ENCODE measurements at regions not wholly inside any gene's neighbourhood (a gene's known extent, or its start where the extent isn't known, plus 50 kb on each side); places are given as distances from the start of the nearest gene placed in this dataset.

- H3K4me1 ChIP-seq: no peaks in the 10 kb centered on the region
- DNase-seq: no peak
- H3K27me3 ChIP-seq: no peaks in the 10 kb centered on the region
- no peak overlapping the region for H3K4me3 ChIP-seq
- no peaks in the 10 kb centered on the region for H3K36me3 ChIP-seq
- WGBS, 2 donors: 82 to 88% methylated on average over 5 of the region's 5 CpGs
- H3K9me3 ChIP-seq: no peaks in the 10 kb centered on the region
- intact Hi-C loops (cut with DNase I): no loop called here
- TF ChIP-seq POLR2A (IDR thresholded peaks at IDR 0.05): no peak
- TF ChIP-seq EP300 (IDR thresholded peaks at IDR 0.05): no peak
- H3K27ac ChIP-seq: no peak overlapping the region
Measured at GRCh38 chr18:72433756-72434155, 110.4 kb downstream of the CBLN2 start.

DNA sequence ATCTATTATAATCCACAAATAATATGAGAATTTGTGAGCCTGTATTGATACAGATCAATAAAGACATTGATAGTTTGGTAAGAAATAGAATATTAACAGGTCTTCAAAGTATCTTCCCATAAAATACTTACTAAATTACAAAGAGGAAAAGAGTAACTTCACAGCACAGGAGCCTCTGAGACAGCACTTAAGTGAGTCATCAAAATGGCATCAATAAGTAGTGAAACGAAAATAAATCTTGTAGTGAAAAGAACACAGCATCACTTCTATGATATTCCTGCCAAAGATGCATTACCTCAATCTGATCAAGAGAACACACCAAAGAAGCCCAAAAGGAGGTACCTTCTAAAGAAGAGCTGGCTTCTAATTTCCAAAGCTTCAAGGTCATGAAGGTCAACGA lies 116.4 kb downstream of the CBLN2 start:
- H3K27ac ChIP-seq: no peak overlapping the region
- TF ChIP-seq POLR2AphosphoS5 (IDR thresholded peaks at IDR 0.05): no peak
- TF ChIP-seq, protein P1, sequence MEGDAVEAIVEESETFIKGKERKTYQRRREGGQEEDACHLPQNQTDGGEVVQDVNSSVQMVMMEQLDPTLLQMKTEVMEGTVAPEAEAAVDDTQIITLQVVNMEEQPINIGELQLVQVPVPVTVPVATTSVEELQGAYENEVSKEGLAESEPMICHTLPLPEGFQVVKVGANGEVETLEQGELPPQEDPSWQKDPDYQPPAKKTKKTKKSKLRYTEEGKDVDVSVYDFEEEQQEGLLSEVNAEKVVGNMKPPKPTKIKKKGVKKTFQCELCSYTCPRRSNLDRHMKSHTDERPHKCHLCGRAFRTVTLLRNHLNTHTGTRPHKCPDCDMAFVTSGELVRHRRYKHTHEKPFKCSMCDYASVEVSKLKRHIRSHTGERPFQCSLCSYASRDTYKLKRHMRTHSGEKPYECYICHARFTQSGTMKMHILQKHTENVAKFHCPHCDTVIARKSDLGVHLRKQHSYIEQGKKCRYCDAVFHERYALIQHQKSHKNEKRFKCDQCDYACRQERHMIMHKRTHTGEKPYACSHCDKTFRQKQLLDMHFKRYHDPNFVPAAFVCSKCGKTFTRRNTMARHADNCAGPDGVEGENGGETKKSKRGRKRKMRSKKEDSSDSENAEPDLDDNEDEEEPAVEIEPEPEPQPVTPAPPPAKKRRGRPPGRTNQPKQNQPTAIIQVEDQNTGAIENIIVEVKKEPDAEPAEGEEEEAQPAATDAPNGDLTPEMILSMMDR (IDR thresholded peaks at IDR 0.05): no peak
- TF ChIP-seq POLR2A (IDR thresholded peaks at IDR 0.05): no peak
- no peak for TF ChIP-seq EP300 (IDR thresholded peaks at IDR 0.05)
- no peaks in the 10 kb centered on the region for H3K27me3 ChIP-seq
- no peak overlapping the region for H3K4me3 ChIP-seq
- H3K36me3 ChIP-seq: no peaks in the 10 kb centered on the region
- no peak for DNase-seq
- intact Hi-C loops (cut with DNase I): no loop called here
- WGBS, 2 donors: 40 to 71% methylated on average over 2 of the region's 2 CpGs
- H3K9me3 ChIP-seq: no peaks in the 10 kb centered on the region
- H3K4me1 ChIP-seq: no peaks in the 10 kb centered on the region

DNA sequence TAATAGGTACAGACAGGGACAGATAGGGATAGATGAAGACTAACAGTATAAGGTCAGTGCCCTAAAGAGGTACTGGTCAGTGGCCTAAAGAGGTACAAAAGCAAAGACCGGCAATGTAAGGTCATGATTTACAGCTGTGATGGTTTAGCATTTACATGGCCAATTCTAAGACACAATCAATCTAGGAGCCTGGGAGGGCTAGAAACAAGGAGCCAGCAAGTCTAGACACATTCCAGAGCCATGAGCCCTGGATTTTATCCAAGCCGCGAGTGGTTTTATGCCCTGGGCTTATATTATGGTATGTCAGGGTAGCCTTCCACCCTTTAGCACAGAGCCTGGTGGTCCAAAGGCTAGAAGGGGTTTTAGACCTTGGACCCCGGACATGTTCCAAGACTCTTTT lies 124.2 kb downstream of the CBLN2 start:
- H3K4me3 ChIP-seq: no peak overlapping the region
- no peaks in the 10 kb centered on the region for H3K27me3 ChIP-seq
- H3K27ac ChIP-seq: no peak overlapping the region
- H3K4me1 ChIP-seq: no peaks in the 10 kb centered on the region
- no peaks in the 10 kb centered on the region for H3K9me3 ChIP-seq
- intact Hi-C loops (cut with DNase I): no loop called here
- TF ChIP-seq EP300 (IDR thresholded peaks at IDR 0.05) (no peak), POLR2A (IDR thresholded peaks at IDR 0.05) (no peak), POLR2AphosphoS5 (IDR thresholded peaks at IDR 0.05) (no peak)
- TF ChIP-seq, protein P1 (IDR thresholded peaks at IDR 0.05): no peak
- no peaks in the 10 kb centered on the region for H3K36me3 ChIP-seq
- WGBS, 2 donors: 82 to 87% methylated on average over 4 of the region's 4 CpGs
- DNase-seq: no peak

DNA sequence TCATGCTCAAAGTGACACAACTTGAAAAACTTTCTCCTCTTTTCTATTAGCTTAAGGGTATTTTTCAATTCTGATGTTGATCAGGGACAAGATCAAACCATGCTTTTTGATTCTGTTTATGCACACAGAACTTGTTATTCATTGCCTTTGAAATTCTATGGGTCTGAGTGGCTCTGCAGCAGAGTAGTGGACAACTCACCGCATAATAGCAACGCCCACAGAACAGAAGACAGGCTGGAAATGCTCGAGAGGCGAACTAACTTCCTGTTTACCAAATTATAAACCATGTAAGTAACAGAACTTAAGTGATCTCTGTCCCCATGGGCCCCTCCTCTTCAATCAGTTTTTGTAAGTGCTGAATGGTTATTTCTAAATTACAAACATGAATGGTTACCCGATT lies 131.2 kb downstream of the CBLN2 start:
- DNase-seq: no peak
- Histone ChIP-seq H3K4me1 (no peaks in the 10 kb centered on the region), H3K27me3 (no peaks in the 10 kb centered on the region), H3K27ac (no peak overlapping the region), H3K9me3 (no peaks in the 10 kb centered on the region), H3K36me3 (no peaks in the 10 kb centered on the region), H3K4me3 (no peak overlapping the region)
- 42 to 53% methylated on average over 5 of the region's 5 CpGs for WGBS, 2 donors
- intact Hi-C loops (cut with DNase I): no loop called here
- no peak for TF ChIP-seq POLR2AphosphoS5 (IDR thresholded peaks at IDR 0.05)
- TF ChIP-seq, protein P1 (IDR thresholded peaks at IDR 0.05): no peak
- no peak for TF ChIP-seq EP300 (IDR thresholded peaks at IDR 0.05)
- no peak for TF ChIP-seq POLR2A (IDR thresholded peaks at IDR 0.05)

DNA sequence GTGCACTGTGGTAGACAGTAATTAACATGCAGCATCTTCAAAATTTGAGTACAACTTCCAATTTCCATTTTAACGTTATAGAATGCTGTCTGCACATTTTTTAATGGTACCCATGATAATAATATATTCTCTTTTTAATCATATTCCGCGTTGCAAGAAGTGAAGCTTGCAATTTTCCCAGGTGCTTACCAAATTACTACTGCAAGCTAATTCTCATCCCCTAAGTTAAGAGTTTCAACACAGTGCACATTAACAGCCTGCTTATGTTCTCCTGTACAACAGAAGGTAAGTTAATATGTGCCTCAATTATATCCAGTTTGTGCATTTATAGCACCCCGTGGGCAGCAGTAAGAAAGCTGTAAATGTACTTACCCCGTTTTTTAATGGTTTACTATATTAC lies 132.9 kb downstream of the CBLN2 start:
- H3K27ac ChIP-seq: no peak overlapping the region
- TF ChIP-seq POLR2AphosphoS5 (IDR thresholded peaks at IDR 0.05): no peak
- no peak for TF ChIP-seq EP300 (IDR thresholded peaks at IDR 0.05)
- no peaks in the 10 kb centered on the region for H3K9me3 ChIP-seq
- intact Hi-C loops (cut with DNase I): no loop called here
- no peaks in the 10 kb centered on the region for H3K36me3 ChIP-seq
- H3K27me3 ChIP-seq: no peaks in the 10 kb centered on the region
- H3K4me1 ChIP-seq: no peaks in the 10 kb centered on the region
- H3K4me3 ChIP-seq: no peak overlapping the region
- DNase-seq: no peak
- WGBS, 2 donors: 57 to 75% methylated on average over 5 of the region's 5 CpGs

- Histone ChIP-seq H3K36me3 (no peaks in the 10 kb centered on the region), H3K27me3 (no peaks in the 10 kb centered on the region), H3K27ac (no peak overlapping the region), H3K4me3 (no peak overlapping the region), H3K4me1 (no peaks in the 10 kb centered on the region), H3K9me3 (no peaks in the 10 kb centered on the region)
- 70% methylated on average over 1 of the region's 1 CpG for WGBS, 2 donors
- intact Hi-C loops (cut with DNase I): no loop called here
- TF ChIP-seq POLR2A (IDR thresholded peaks at IDR 0.05) (no peak), EP300 (IDR thresholded peaks at IDR 0.05) (no peak), POLR2AphosphoS5 (IDR thresholded peaks at IDR 0.05) (no peak)
- TF ChIP-seq, protein P1 (IDR thresholded peaks at IDR 0.05): no peak
- DNase-seq: no peak
Measured at GRCh38 chr18:72410399-72410798, 133.7 kb downstream of the CBLN2 start.
